ENCODE measurements at regions not wholly inside any gene's neighbourhood (a gene's known extent, or its start where the extent isn't known, plus 50 kb on each side); places are given as distances from the start of the nearest gene placed in this dataset.

DNA sequence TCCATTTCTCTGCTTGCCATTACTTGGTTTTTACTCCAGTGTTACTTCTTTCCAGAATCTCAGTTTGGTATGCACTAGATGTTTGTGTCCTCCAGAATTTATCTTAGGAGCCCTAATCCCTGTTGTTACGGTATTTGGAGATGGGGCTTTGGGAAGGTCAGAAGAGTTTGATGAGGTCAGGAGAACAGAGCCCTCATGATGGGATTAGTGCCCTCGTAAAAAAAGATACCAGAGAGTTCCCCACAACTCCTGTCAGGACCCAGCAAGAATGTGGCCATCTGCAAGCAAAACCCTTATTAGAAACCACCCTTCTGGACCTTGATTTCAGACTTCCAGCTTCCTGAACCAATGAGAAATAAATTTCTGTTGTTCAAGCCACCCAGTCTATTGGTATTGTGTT is 98.0 kb downstream of the ADAMTS1 start:
- no peak for TF ChIP-seq POLR2A (IDR thresholded peaks at IDR 0.05; ENCODE audit: low read depth)
- TF ChIP-seq, protein P1, sequence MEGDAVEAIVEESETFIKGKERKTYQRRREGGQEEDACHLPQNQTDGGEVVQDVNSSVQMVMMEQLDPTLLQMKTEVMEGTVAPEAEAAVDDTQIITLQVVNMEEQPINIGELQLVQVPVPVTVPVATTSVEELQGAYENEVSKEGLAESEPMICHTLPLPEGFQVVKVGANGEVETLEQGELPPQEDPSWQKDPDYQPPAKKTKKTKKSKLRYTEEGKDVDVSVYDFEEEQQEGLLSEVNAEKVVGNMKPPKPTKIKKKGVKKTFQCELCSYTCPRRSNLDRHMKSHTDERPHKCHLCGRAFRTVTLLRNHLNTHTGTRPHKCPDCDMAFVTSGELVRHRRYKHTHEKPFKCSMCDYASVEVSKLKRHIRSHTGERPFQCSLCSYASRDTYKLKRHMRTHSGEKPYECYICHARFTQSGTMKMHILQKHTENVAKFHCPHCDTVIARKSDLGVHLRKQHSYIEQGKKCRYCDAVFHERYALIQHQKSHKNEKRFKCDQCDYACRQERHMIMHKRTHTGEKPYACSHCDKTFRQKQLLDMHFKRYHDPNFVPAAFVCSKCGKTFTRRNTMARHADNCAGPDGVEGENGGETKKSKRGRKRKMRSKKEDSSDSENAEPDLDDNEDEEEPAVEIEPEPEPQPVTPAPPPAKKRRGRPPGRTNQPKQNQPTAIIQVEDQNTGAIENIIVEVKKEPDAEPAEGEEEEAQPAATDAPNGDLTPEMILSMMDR (IDR thresholded peaks at IDR 0.05), result no peak
- no peak for TF ChIP-seq POLR2AphosphoS5 (IDR thresholded peaks at IDR 0.05)
- no peak for TF ChIP-seq EP300 (IDR thresholded peaks at IDR 0.05)
